Activated CD4-positive, alpha-beta memory T cell treated with anti-CD3 and anti-CD28 coated beads, Interleukin-2, amount 10 ng/mL, durations not matched to agents 7 days and 5 days (primary cell): ENCODE measurements at regions not wholly inside any gene's neighbourhood (a gene's known extent, or its start where the extent isn't known, plus 50 kb on each side); places are given as distances from the start of the nearest gene placed in this dataset.
"Not testable (repeated sequence)": the region's sequence is repeated elsewhere in the genome, so short reads cannot be mapped to it uniquely, and the experiment has no call there.

Experiments used
- CTCF ChIA-PET: fragments of 350-600 bp; sonication (Branson Sonifier 250); formaldehyde crosslinking; loops from one replicate; lab custom pipeline; 2021; ENCODE audit warnings: antibody characterized with exemption, inconsistent platforms; lab: Charles Lee
- POLR2A ChIA-PET: fragments of 350-600 bp; sonication (Branson Sonifier 250); formaldehyde crosslinking; loops from one replicate; lab custom pipeline; 2021; ENCODE audit warnings: antibody characterized with exemption; lab: Charles Lee
- DNase-seq: peaks from one replicate; pipeline ENCODE4 v3.0.0-alpha.2; 2020
- H3K27ac Mint-ChIP-seq: one replicate; pipeline ENCODE4 v1.8.0; 2021; ENCODE audit warnings: mild to moderate bottlenecking, mixed read lengths
- H3K27me3 Mint-ChIP-seq: one replicate; pipeline ENCODE4 v1.8.0; 2021; ENCODE audit warnings: mixed read lengths
- H3K36me3 Mint-ChIP-seq: one replicate; pipeline ENCODE4 v1.8.0; 2021; ENCODE audit warnings: low read depth, mixed read lengths
- H3K4me1 Mint-ChIP-seq: one replicate; pipeline ENCODE4 v1.8.0; 2021; ENCODE audit warnings: mixed read lengths
- H3K4me3 Mint-ChIP-seq: one replicate; pipeline ENCODE4 v1.8.0; 2021; ENCODE audit warnings: mild to moderate bottlenecking, mixed read lengths
- H3K9me3 Mint-ChIP-seq: one replicate; pipeline ENCODE4 v1.8.0; 2021; ENCODE audit warnings: mixed read lengths

- Mint-ChIP-seq H3K27ac (no peak overlapping the region), H3K27me3 (no peaks in the 10 kb centered on the region), H3K4me1 (peaks cover 5% of the 10 kb centered on the region), H3K4me3 (no peak overlapping the region), H3K9me3 (peaks cover 12% of the 10 kb centered on the region), H3K36me3 (peaks cover 5% of the 10 kb centered on the region)
- no peak for DNase-seq
- ChIA-PET POLR2A (no interaction called here), CTCF (no interaction called here)
Measured at GRCh38 chr12:89873745-89874144, 165.1 kb upstream of the ATP2B1 start.

- H3K4me3 Mint-ChIP-seq: no peak overlapping the region
- peaks cover 5% of the 10 kb centered on the region for H3K36me3 Mint-ChIP-seq
- ChIA-PET CTCF (no interaction called here), POLR2A (no interaction called here)
- H3K27ac Mint-ChIP-seq: no peak overlapping the region
- peaks cover 12% of the 10 kb centered on the region for H3K9me3 Mint-ChIP-seq
- no peak for DNase-seq
- peaks cover under 1% of the 10 kb centered on the region for H3K4me1 Mint-ChIP-seq
- no peaks in the 10 kb centered on the region for H3K27me3 Mint-ChIP-seq
Measured at GRCh38 chr12:89872922-89873630, 164.4 kb upstream of the ATP2B1 start.

- no peak for DNase-seq
- H3K27me3 Mint-ChIP-seq: no peaks in the 10 kb centered on the region
- peaks cover 12% of the 10 kb centered on the region for H3K9me3 Mint-ChIP-seq
- ChIA-PET CTCF (no interaction called here), POLR2A (no interaction called here)
- peaks cover 5% of the 10 kb centered on the region for H3K36me3 Mint-ChIP-seq
- no peak overlapping the region for H3K27ac Mint-ChIP-seq
- no peak overlapping the region for H3K4me3 Mint-ChIP-seq
- H3K4me1 Mint-ChIP-seq: no peaks in the 10 kb centered on the region
Measured at GRCh38 chr12:89870413-89871184, 162.0 kb upstream of the ATP2B1 start.

GRCh38 chr12:89867611-89868010 lies 159.0 kb upstream of the ATP2B1 start:
- H3K4me3 Mint-ChIP-seq, POLR2A ChIA-PET: not testable (repeated sequence)
- H3K4me1 Mint-ChIP-seq: peaks cover 20% of the 10 kb centered on the region

GRCh38 chr12:89864411-89864810 lies 155.8 kb upstream of the ATP2B1 start:
- peaks cover 43% of the 10 kb centered on the region for H3K4me1 Mint-ChIP-seq
- ChIA-PET CTCF (interaction anchor here (1.5 kb wide), 1 partner anchor 16 kb away, joined by 8 read pairs; no protein-coding TSS in a partner anchor), POLR2A (interaction anchor here (0.7 to 3.7 kb wide), 11 partner anchors 9 to 396 kb away, joined by 3 to 61 read pairs (median 4); partner anchors contain the start of genes ATP2B1 and GALNT4)
- H3K9me3 Mint-ChIP-seq: peaks cover 6% of the 10 kb centered on the region
- H3K4me3 Mint-ChIP-seq: no peak overlapping the region
- peak overlapping the region; percentile 57 for H3K27ac Mint-ChIP-seq
- no peak for DNase-seq
- peaks cover 15% of the 10 kb centered on the region for H3K36me3 Mint-ChIP-seq
- no peaks in the 10 kb centered on the region for H3K27me3 Mint-ChIP-seq

More at GRCh38 chr12:89867611-89868010, 159.0 kb upstream of the ATP2B1 start:
- Mint-ChIP-seq H3K9me3 (peaks cover 17% of the 10 kb centered on the region), H3K36me3 (peaks cover 11% of the 10 kb centered on the region)
- H3K27ac Mint-ChIP-seq, H3K27me3 Mint-ChIP-seq, DNase-seq: not testable (repeated sequence)
- CTCF ChIA-PET: interaction anchor here (0.7 kb wide), 1 partner anchor 925 kb away, joined by 3 read pairs; no protein-coding TSS in a partner anchor

GRCh38 chr12:89863968-89864367 lies 155.3 kb upstream of the ATP2B1 start:
- Mint-ChIP-seq H3K36me3 (peaks cover 15% of the 10 kb centered on the region), H3K4me3 (no peak overlapping the region), H3K4me1 (peaks cover 47% of the 10 kb centered on the region), H3K27ac (peak overlapping the region; percentile 84), H3K9me3 (peaks cover 6% of the 10 kb centered on the region), H3K27me3 (no peaks in the 10 kb centered on the region)
- no peak for DNase-seq
- CTCF ChIA-PET: interaction anchor here (1.5 kb wide), 1 partner anchor 16 kb away, joined by 8 read pairs; no protein-coding TSS in a partner anchor
- POLR2A ChIA-PET: interaction anchor here (0.7 to 3.7 kb wide), 15 partner anchors 8 to 517 kb away, joined by 3 to 61 read pairs (median 4); partner anchors contain the start of genes ATP2B1 and GALNT4

- ChIA-PET CTCF (interaction anchor here (1.1 to 1.5 kb wide), 2 partner anchors 17 to 155 kb away, joined by 5 to 8 read pairs; partner anchors contain the start of gene ATP2B1), POLR2A (interaction anchor here (0.7 to 3.7 kb wide), 17 partner anchors 8 to 517 kb away, joined by 3 to 61 read pairs (median 4); partner anchors contain the start of genes ATP2B1 and GALNT4)
- H3K4me3 Mint-ChIP-seq: peak overlapping the region; percentile 67
- peak overlapping the region; percentile 84 for H3K27ac Mint-ChIP-seq
- H3K36me3 Mint-ChIP-seq: peaks cover 15% of the 10 kb centered on the region
- DNase-seq: peak; percentile 59
- peaks cover 50% of the 10 kb centered on the region for H3K4me1 Mint-ChIP-seq
- H3K9me3 Mint-ChIP-seq: peaks cover 6% of the 10 kb centered on the region
- H3K27me3 Mint-ChIP-seq: no peaks in the 10 kb centered on the region
Measured at GRCh38 chr12:89863493-89863938, 154.9 kb upstream of the ATP2B1 start.

GRCh38 chr12:89862511-89863445 lies 154.1 kb upstream of the ATP2B1 start:
- H3K27me3 Mint-ChIP-seq: no peaks in the 10 kb centered on the region
- peak overlapping the region; percentile 84 for H3K27ac Mint-ChIP-seq
- H3K9me3 Mint-ChIP-seq: peaks cover 6% of the 10 kb centered on the region
- peak overlapping the region; percentile 67 for H3K4me3 Mint-ChIP-seq
- peak; percentile 61 for DNase-seq
- ChIA-PET POLR2A (interaction anchor here (0.7 to 3.7 kb wide), 13 partner anchors 9 to 516 kb away, joined by 3 to 61 read pairs (median 6); partner anchors contain the start of genes ATP2B1 and GALNT4), CTCF (interaction anchor here (1.1 to 1.5 kb wide), 2 partner anchors 18 to 154 kb away, joined by 5 to 8 read pairs; partner anchors contain the start of gene ATP2B1)
- peaks cover 15% of the 10 kb centered on the region for H3K36me3 Mint-ChIP-seq
- H3K4me1 Mint-ChIP-seq: peaks cover 55% of the 10 kb centered on the region

- no peaks in the 10 kb centered on the region for H3K27me3 Mint-ChIP-seq
- no peak overlapping the region for H3K4me3 Mint-ChIP-seq
- no peak overlapping the region for H3K27ac Mint-ChIP-seq
- peaks cover 15% of the 10 kb centered on the region for H3K36me3 Mint-ChIP-seq
- DNase-seq: no peak
- ChIA-PET CTCF (no interaction called here), POLR2A (interaction anchor here (3.7 kb wide), 1 partner anchor 153 kb away, joined by 61 read pairs; the partner anchor contains the start of gene ATP2B1)
- H3K4me1 Mint-ChIP-seq: peaks cover 65% of the 10 kb centered on the region
- H3K9me3 Mint-ChIP-seq: peaks cover 6% of the 10 kb centered on the region
Measured at GRCh38 chr12:89861086-89861485, 152.4 kb upstream of the ATP2B1 start.

- ChIA-PET CTCF (interaction anchor here (1.5 kb wide), 1 partner anchor 315 kb away, joined by 4 read pairs; no protein-coding TSS in a partner anchor), POLR2A (interaction anchor here (0.9 to 1.1 kb wide), 2 partner anchors 150 to 268 kb away, joined by 3 to 4 read pairs; no protein-coding TSS in a partner anchor)
- Mint-ChIP-seq H3K27me3 (no peaks in the 10 kb centered on the region), H3K27ac (no peak overlapping the region), H3K4me1 (peaks cover 67% of the 10 kb centered on the region), H3K9me3 (peaks cover 2% of the 10 kb centered on the region), H3K4me3 (no peak overlapping the region), H3K36me3 (peaks cover 10% of the 10 kb centered on the region)
- no peak for DNase-seq
Measured at GRCh38 chr12:89859508-89860220, 151.0 kb upstream of the ATP2B1 start.

- Mint-ChIP-seq H3K27me3 (no peaks in the 10 kb centered on the region), H3K27ac (no peak overlapping the region), H3K4me3 (no peak overlapping the region), H3K9me3 (peaks cover 2% of the 10 kb centered on the region), H3K4me1 (peaks cover 61% of the 10 kb centered on the region), H3K36me3 (peaks cover 10% of the 10 kb centered on the region)
- POLR2A ChIA-PET: interaction anchor here (0.9 kb wide), 1 partner anchor 149 kb away, joined by 4 read pairs; no protein-coding TSS in a partner anchor
- no peak for DNase-seq
- CTCF ChIA-PET: interaction anchor here (0.6 to 1.5 kb wide), 2 partner anchors 314 to 1428 kb away, joined by 3 to 4 read pairs; no protein-coding TSS in a partner anchor
Measured at GRCh38 chr12:89858718-89859117, 150.1 kb upstream of the ATP2B1 start.
